Right lobe of liver (tissue), 4 donors: ENCODE measurements at regions not wholly inside any gene's neighbourhood (a gene's known extent, or its start where the extent isn't known, plus 50 kb on each side); places are given as distances from the start of the nearest gene placed in this dataset.

ENCODE experiments used
- CTCF ChIP-seq, 4 donors: fragments of 200-600 bp in 3 of 4; fragments of 450-650 bp in 1 of 4; IDR thresholded peaks; one replicate each; pipeline versions ENCODE4 v1.5.1 to v1.8.0; 2016 to 2022; ENCODE audit warnings: antibody characterized with exemption in 4 of 4, mild to moderate bottlenecking in 2 of 4
- POLR2A ChIP-seq: fragments of 450-650 bp; IDR thresholded peaks from one replicate; pipeline ENCODE4 v1.6.1; 2017; ENCODE audit warnings: antibody characterized with exemption, mild to moderate bottlenecking
- donor health status: DM: no; HTN: no; CAD: no.
- donor health status: DM: no; HTN: no; CAD: no.
- donor health status: DM: no; HTN: yes; CAD: no.

- no peak for TF ChIP-seq CTCF (IDR thresholded peaks at IDR 0.05)
- TF ChIP-seq POLR2A = no peak
Observed at GRCh38 chr15:35725353-35725752, 179.4 kb upstream of the DPH6 start.
